Heart left ventricle (tissue), 13 donors: ENCODE measurements at regions not wholly inside any gene's neighbourhood (a gene's known extent, or its start where the extent isn't known, plus 50 kb on each side); places are given as distances from the start of the nearest gene placed in this dataset.

Experiments
- CTCF ChIP-seq, 12 donors: fragments of 200-600 bp; sonication (generic) in 4 of 12; IDR thresholded peaks; one replicate each; pipeline versions ENCODE4 v1.5.0 to v1.8.0; 2018 to 2022; ENCODE audit warnings: antibody characterized with exemption in 12 of 12, mild to moderate bottlenecking in 5 of 12
- POLR2A ChIP-seq, 2 donors: fragments of 450-650 bp; IDR thresholded peaks; one replicate each; pipeline ENCODE4 v1.6.1; 2017; ENCODE audit warnings: antibody characterized with exemption in 2 of 2, mild to moderate bottlenecking in 2 of 2, moderate library complexity in 2 of 2
- donor health status: ischemic (EF 13 %, LVEDD 7.1; RV severe dilation, severe dysfunction).
- donor health status: DM: no; HTN: yes; CAD: no.
- donor health status: DM: no; HTN: no; CAD: no.
- donor health status: ischemic (EF 25% LVEDD 6.9; RV normal size, moderate dysfunction).
- donor health status: ischemic (EF 25% LVEDD 5.7; RV mildly dilated, moderate dysfunction).
- donor health status: ischemic (EF 35%, LVEDD 5.7; RV mildly dilated, moderate dysfunction).
- donor health status: nonischemic (EF 11% LVEDD 7.7; RV severe dilation, severe dysfunction).
- donor health status: DM: yes; HTN: yes; CAD: no.
- donor health status: PGD.
- donor health status: ischemic (EF 29% LVEDD 5.4; RV normal size, mild dysfunction).
- donor health status: nonischemic (EF 23%, LVEDD 6.1; RV moderate dilation, normal function).

GRCh38 chr5:2991884-2992283 is 240.4 kb upstream of the IRX2 start:
- TF ChIP-seq POLR2A (IDR thresholded peaks at IDR 0.05) (no peak), CTCF (IDR thresholded peaks at IDR 0.05) (no peak)
